HG03095 (cell line): ENCODE measurements at regions not wholly inside any gene's neighbourhood (a gene's known extent, or its start where the extent isn't known, plus 50 kb on each side); places are given as distances from the start of the nearest gene placed in this dataset.
"Not testable (repeated sequence)": the region's sequence is repeated elsewhere in the genome, so short reads cannot be mapped to it uniquely, and the experiment has no call there.

Experiments
- ATAC-seq: cut with Tn5 transposase; IDR thresholded peaks from one replicate; pipeline ENCODE4 v1.9.1; 2021; ENCODE audit warnings: moderate library complexity; ENCODE audit not compliant: unreplicated experiment

DNA sequence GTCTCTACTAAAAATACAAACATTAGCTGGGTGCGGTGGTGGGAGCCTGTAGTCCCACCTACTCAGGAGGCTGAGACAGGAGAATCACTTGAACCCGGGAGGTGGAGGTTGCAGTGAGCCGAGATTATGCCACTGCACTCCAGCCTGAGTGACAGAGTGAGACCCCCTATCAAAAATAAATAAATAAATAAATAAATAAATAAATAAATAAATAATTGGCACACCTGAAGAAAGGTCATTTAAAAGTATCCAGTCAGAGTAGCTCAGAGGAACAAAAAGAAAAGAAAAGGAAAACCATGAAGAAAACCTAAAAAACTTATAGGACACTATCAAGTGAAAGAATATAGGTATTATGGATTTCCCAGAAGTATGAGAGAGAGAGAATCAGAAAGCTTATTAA is 330.1 kb upstream of the AR start:
- ATAC-seq: not testable (repeated sequence)

DNA sequence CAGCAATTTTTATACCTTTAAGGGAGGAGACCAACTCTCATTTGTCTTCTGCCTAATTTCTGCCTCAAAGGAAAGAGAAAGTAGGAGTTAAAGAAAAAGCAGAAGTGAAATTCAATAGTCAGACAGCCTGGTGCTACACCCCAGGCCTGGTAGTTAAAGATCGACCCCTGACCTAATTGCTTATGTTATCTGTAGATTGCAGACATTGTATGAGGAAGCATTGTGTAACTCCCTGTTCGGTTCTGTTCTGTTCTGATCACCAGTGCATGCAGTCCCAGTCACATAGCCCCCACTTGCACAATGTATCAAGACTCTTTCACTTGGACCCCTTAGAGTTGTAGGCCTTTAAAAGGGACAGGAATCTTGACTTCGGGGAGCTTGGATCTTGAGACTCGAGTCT is 335.9 kb upstream of the AR start:
- no peak for ATAC-seq

DNA sequence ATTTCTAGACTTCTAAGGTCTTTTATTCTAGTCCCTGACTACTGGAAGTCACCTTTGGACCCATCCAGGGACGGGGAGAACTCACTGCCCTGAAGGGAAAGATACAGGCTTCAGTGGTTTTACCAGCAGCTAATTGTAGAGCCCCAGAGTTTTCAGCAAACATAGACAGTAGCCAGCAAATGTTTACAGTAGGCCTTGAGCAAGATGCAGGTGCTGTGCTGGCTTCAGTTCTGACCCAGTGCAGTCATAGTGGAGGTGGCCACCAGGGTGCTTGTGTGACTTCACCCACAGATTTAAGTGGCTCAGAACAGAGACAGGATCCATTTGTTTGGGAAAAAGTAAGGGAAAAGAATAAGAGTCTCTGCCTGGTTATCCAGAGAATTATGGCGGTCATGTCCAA is 384.4 kb upstream of the AR start:
- no peak for ATAC-seq

DNA sequence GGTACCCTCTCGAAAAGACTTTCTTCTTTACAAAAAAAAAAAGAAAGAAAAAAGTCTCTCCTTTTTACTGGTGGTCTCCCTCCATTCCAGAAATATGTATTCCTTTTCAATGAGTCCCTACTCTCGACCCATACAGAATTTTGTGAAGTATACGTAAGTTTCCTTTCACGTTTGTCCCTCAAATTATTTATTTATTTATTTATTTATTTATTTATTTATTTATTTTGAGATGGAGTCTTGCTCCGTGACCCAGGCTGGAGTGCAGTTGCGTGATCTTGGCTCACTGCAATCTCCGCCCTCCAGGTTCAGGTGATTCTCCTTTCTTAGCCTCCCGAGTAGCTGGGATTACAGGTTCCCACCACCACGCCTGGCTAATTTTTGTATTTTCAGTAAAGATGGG is 429.2 kb upstream of the AR start:
- no peak for ATAC-seq

DNA sequence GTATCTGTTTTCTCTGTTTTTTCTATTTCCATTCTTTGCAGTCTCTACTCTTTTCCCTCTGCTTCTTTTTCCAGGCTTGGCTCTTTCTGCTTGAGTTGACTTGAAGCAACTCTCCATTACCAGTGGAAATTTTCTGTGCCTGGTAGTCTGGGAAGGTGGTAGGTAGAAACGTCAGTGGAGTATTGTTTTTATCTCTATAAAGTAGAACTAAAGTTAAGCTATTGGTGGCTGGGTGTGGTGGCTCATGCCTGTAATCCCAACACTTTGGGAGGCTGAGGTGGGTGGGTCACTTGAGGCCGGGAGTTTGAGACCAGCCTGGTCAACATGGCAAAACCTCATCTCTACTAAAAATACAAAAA is 438.1 kb upstream of the AR start:
- ATAC-seq: no peak

DNA sequence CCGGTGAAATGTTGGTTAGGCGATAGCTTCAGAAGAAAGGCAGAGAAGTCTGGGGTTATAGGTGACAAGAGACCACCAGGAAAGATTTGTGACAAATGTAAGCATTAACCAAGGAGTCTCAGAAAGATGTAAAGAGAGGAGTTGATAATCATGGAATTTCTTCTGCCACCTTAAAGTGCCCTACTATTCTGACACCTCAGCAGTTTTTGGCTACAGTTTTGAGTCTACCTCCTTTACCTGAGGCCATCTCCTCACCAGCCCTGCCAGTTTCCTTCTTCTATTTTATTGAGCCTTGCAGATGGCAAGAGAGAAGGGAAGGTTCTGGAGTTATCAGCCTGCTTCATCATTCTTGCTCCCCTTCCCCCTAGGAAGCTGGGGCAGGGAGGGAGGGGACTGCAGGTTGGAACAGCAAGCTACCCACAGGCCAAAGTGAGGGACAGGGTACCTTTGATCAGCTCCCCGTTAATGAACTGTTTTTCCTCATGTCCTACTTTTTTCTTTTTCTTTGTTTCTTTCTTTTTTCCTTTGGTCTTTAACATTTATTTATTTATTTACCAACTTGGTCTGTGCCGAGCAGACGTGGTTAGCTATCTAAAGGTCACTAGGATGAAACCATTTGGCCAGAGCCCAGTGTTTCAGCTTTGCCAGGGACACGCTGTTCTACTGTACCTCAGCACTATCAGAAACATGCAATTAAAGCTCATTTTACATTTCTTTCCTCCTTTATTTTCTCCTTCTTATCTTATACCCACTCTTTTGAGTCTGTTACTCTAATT is 438.7 kb upstream of the AR start:
- no peak for ATAC-seq

DNA sequence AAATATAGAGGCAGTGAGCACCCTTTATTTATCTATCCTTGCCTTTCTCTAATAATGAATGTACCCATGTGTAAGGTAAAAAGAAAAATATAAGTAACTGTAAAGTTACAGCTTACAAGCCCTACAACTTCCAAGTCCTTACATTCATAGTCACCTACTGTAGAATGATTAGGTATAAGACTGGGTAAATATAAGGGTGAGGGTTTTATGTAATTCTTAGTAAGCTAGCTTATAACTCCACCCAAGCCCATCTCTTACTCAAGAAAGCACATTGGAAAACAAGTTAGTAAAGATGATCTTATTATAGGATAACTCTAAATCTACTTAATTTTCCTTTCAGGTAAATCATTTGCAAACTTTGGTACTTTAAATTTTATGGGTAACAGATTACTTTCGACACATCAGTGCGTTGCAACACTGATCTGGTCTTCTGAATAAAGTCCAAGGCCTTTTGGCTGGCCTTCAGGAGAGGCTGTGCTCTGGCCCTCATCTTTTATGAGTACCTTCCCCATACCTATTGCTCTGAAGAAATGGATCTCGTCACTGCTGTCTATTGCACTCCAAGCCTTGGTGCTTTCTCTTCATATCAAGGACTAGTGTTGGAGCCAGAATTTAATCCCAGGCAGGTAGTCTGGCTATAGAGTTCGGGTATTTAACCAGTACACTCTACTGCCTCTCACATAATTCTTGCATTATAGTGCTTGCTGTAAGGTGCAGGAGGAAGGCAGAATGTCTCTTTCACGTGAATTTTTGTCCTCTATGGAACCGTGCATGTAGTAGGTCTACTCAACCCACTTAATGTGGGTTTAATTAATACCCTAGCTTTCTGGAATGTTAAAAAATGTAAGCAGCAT is 443.6 kb upstream of the AR start:
- ATAC-seq: no peak

DNA sequence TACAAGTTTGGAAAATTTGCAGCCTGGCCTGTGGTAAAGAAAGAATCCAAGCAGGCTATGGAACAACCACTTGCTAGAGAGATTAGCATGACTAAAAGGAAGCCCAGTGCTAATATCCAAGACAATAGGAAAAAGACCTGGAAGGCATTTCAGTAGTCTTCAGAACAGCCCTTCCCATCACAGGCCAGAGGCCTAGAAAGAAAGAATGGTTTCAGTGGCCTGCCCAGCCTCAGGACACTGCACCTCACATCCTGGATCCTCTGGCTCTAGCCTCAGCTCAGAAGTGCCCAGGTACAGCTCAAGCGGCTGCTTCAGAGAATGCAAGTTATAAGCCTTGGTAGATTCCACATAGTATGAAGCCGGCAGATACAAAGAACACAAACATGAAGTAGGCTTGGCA is 449.8 kb upstream of the AR start:
- ATAC-seq: no peak

DNA sequence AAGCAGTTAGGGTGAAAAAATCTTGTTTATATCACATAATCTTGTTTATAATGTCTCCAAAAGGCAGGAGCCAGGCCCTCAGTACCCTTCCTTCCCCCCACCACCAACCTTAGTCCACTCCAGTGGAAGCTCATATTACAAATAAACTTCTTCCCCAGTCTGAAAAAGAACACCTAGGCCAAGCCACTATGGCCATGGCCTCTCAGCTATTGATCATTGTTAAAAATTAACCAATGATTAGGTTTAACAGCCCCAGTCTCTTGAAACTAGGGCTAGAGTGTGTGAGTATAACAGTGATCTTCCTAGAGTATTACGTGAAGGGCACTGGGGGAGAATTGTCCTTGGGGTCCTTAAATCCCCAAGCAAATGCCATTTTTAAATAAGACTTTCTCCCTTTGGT is 411.9 kb upstream of the EDA2R start:
- ATAC-seq: no peak

DNA sequence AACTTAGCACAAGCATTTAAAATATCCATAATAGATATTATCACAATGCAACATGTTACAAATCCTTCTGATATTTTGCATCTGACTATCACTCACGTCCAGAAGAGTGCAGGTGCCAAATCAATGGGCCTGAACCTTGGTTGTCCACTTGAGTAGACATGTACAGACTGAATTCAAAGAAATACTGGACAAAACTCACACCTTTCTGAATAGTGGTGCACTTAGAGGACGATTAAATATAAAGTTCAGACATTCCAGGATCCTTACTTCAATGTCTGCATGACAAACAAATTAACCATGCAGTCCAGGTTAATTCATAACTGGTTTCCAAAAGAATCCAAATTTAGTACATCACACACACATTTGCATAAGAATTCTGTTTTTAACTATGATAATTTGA is 406.0 kb upstream of the EDA2R start:
- ATAC-seq: no peak

DNA sequence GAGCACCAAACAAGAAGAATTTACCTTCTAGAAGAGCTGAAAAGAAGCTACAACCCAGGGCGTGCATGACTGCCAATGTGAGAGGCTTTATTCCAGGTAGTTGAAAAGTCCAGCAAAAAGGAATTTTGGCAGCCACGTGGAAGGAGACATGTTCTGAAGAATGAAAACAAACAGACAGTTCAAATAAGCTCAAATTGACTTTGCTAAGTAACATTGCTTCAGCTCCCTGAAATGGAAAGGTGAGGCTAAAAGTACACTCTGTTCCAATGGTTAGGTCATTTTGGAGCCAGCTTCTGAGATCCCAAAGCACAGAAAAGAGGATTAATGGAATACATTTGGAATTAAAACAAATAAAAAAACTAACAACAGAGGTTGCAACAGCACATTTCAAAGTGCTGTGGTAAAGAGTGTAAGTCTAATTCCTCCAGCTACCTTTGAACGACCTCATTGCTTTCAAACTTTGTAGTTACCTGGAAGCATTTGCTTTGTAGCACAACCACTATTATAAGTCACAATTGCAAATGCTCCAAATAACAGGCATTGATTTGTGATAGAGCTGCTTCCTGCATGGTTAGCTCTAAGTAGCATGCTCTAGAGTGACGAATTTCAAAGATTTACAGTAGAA is 405.3 kb upstream of the EDA2R start:
- ATAC-seq: no peak

DNA sequence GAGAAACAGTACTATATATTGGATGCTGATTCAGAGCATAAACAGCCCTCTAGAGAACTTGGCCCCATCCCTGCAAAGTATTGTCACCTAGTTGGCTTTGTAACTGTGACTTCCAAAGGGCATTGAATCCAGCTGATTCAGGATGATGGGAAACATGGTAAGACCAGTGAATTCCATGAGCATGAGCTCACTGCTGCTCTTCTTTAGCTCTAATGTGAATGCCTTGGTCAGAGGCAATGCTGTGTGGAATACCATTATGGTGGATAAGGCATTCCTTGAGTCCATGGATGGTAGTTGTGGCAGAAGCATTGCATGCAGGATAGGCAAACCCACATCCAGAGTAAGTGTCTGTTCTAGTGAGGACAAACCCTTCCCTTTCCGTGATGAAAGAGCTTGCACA is 365.6 kb upstream of the EDA2R start:
- no peak for ATAC-seq

DNA sequence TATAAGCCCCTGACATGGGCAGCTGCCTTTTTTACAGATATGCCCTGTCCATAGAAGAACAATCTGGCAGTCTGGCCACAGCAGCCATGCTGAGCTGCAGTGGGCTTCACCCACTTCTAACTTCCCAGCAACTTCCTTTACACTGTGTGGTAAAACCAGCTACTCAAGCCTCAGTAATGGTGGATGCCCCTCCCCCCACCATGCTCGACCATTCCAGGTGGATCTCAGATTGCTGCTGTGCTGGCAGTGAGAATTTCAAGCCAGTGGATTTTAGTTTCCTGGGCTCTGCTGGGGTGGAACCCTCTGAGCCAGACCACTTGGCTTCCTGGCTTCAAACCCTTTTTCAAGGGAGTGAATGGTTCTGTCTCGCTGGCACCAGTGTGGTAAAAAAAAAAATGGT is 355.9 kb upstream of the EDA2R start:
- no peak for ATAC-seq

DNA sequence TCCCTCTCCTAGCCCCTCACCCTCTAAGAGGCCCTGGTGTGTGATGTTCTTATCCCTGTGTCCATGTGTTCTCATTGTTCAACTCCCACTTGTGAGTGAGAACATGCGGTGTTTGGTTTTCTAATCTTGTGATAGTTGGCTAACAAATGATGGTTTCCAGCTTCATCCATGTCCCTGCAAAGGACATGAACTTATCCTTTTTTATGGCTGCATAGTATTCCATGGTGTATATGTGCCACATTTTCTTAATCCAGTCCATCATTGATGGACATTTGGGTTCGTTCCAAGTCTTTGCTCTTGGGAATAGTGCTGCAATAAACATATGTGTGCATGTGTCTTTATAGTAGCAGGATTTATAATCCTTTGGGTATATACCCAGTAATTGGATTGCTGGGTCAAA is 353.2 kb upstream of the EDA2R start:
- not testable (repeated sequence) for ATAC-seq

DNA sequence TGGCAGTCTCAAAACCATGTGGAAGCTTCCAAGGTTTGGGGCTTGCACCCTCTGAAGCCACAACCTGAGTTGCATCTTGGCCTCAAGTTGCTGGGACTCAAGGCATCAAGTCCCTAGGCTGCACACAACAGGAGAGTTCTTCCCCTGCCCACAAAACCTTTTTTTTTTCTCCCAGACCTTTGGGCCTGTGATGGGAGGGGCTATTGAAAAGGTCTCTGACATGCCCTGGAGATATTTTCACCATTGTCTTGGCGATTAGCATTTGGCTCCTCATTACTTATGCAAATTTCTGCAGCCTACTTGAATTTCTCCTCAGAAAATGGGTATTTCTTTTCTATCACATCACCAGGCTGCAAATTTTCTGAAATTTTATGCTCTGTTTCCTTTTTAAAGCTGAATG is 349.5 kb upstream of the EDA2R start:
- no peak for ATAC-seq

DNA sequence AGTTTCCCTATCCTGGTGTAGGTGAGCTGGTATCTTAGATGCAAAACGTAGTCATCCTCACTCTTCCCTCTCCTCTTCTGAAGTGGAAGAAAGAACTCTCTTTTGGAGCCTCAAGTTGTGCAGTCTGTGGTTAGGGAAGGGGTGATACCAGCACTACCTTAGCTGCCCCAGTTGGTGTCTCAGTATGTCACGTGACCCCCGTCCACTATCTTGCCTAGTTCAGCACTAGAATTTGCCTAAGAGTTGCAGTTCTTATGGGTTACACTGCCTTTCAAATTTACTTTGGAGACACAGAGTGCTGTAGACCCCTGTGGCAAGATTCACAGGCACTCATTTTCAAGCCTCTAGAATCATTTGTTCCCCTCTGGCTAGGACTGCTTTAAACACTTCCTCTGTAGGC is 322.8 kb upstream of the EDA2R start:
- ATAC-seq: no peak

DNA sequence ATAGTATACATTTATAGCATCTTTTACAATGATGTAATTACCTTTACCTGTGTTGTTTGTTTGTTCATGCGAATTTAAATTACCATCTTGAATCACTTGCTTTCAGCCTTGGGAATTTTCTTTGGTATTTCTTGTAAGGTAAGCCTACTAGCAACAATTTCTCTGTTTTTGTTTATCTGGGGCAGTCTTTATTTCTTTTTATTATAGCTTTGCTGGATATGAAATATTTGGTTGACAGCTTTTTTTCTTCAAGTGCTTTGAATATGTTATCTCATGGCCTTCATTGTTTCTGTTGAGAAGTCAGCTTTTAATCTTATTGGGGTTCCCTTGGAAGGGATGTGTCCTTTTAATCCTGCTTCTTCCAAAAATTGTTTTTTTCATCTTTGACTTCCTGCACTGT is 292.8 kb upstream of the EDA2R start:
- no peak for ATAC-seq

DNA sequence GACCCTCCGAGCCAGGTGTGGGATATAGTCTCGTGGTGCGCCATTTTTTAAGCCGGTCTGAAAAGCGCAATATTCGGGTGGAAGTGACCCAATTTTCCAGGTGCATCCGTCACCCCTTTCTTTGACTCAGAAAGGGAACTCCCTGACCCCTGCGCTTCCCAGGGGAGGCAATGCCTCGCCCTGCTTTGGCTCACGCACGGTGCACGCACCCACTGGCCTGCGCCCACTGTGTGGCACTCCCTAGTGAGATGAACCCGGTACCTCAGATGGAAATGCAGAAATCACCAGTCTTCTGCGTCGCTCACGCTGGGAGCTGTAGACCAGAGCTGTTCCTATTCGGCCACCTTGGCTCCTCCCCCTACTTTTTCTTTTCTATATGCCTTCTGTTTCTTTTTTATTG is 291.6 kb upstream of the EDA2R start:
- not testable (repeated sequence) for ATAC-seq

DNA sequence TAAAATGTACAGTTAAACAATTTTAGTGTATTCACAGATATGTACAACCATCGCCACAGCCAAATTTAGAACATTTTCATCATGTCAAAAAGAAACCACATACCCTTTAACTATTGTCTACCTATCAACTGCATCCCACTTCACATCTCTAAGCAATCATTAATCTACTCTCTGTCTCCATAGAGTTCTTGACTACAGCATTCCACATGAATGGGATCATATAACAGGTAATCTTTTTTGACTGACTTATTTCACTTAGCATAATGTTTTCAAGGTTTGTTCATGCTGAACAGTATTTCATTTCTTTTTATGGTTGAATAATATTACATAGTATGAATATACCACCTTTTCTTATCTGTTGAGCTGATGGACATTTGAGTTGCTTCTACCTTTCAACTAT is 281.4 kb upstream of the EDA2R start:
- ATAC-seq: no peak

DNA sequence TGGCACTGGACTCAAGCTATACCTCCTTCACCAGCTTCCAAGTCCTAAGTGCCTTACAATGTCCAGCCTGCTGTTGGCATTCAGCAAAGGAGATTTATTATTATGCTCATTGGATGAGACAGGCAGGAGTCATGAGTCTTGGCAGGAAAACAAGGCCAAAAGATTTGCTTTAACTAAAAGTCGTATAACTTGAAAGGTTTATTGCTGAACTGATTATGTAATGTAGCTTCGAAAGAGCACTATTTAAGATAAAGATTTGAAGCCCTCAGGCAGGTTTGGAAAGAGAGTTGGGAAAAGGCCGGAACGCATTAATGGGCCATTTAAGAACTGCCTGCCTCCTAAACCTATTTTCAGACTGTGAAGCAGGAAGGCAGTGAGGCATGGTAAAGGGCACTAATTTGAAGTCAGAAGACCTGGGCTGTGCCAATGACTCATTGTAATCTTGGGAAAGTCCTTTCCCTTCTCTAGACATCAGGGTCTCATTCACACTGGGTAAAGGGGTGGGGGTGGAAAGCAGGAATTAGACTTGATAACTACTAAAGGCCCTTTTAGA is 280.5 kb upstream of the EDA2R start:
- ATAC-seq: no peak

DNA sequence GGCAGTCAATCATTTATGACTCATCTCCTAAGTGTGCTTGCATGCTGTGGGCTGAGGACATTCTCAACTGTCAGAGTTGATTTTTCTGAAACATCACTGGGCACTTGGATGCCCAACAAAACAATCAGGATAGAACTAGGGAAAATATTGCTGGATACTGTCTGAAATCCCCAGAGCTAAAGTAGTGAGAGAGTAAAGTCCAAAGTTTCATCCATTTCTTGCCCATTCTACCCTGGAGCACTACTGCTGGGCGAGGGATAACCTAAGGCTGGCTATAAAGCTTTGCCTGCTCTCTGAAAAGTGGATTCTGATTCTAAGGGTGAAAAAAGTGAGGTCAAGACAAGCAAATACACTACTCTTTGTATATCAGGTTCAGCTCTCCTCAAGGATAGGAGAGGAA is 279.6 kb upstream of the EDA2R start:
- ATAC-seq: no peak

DNA sequence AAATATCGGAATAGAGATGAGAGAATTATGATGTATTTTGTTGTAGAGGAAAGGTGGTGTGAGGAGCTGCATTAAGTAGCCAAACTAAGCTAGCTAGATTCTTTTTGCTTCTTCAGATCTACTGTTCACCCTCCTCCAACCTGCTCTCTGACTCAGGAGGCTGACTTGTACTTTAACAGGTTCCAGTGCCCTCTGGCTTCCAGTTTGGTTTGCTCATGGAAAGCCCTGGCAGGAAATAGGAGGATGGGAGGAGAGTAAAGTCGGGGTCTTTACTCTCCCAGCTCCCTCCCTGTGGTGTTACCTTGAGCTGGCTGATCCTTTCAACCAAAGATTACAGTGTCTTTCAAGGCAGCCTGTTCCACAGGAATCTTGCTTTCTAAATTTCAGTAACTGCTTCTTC is 277.0 kb upstream of the EDA2R start:
- no peak for ATAC-seq
